SK-N-SH (cell line): ENCODE measurements at regions not wholly inside any gene's neighbourhood (a gene's known extent, or its start where the extent isn't known, plus 50 kb on each side); places are given as distances from the start of the nearest gene placed in this dataset.

Experiments
- CTCF ChIA-PET: fragments of 300-600, 350-600 bp; formaldehyde crosslinking; extraction: SDS; loops from one replicate; lab custom pipeline; 2021; lab: Yijun Ruan, JAX
- POLR2A ChIA-PET: fragments of 350-600 bp; sonication (Branson Sonifier 250); formaldehyde crosslinking; extraction: SDS; loops from one replicate; lab custom pipeline; 2020; ENCODE audit warnings: antibody characterized with exemption, inconsistent platforms; lab: Yijun Ruan, JAX
- DNase-seq: peaks from one replicate; pipeline ENCODE4 v3.0.0; 2012
- H2AFZ ChIP-seq: fragments of 200-600 bp; sonication (generic); 2 replicates; pipeline ENCODE4 v1.8.1; 2016; ENCODE audit warnings: antibody characterized with exemption, mild to moderate bottlenecking, low read depth
- H3F3A ChIP-seq: fragments of 200-600 bp; sonication (generic); replicated peaks from 2 replicates; pipeline ENCODE3; 2016; ENCODE audit warnings: antibody characterized with exemption, mild to moderate bottlenecking; ENCODE audit not compliant: insufficient read depth
- H3K27ac ChIP-seq, 2 experiments: fragments of 200-500 bp in 1 of 2; fragments of 200-600 bp in 1 of 2; sonication (Bioruptor generic) in 1 of 2; sonication (generic), shearing (Covaris generic) in 1 of 2; 2 replicates each; pipeline versions ENCODE4 v1.5.1 to v1.6.1; 2014 to 2016; ENCODE audit warnings: low read depth in 2 of 2, inconsistent platforms in 1 of 2, low read length in 1 of 2, mild to moderate bottlenecking in 1 of 2, mixed read lengths in 1 of 2
- H3K27me3 ChIP-seq: fragments of 200-600 bp; sonication (generic), shearing (Covaris generic); 2 replicates; pipeline ENCODE4 v1.6.1; 2016; ENCODE audit warnings: mixed run types; ENCODE audit not compliant: insufficient read depth
- H3K36me3 ChIP-seq, 2 experiments: fragments of 200-500 bp in 1 of 2; fragments of 200-600 bp in 1 of 2; sonication (Bioruptor generic) in 1 of 2; sonication (generic) in 1 of 2; replicated peaks in 1 of 2; 2 replicates each; pipeline versions ENCODE3 to v1.5.1; 2014 to 2016; ENCODE audit warnings: low read length in 1 of 2, mild to moderate bottlenecking in 1 of 2; ENCODE audit not compliant: insufficient read depth in 2 of 2, control insufficient read depth in 1 of 2
- H3K4me1 ChIP-seq, 2 experiments: fragments of 200-500 bp in 1 of 2; fragments of 200-600 bp in 1 of 2; sonication (Bioruptor generic) in 1 of 2; sonication (generic), shearing (Covaris generic) in 1 of 2; 2 replicates each; pipeline versions ENCODE4 v1.5.1 to v1.6.1; 2014 to 2016; ENCODE audit warnings: low read depth in 1 of 2, low read length in 1 of 2, mixed run types in 1 of 2; ENCODE audit not compliant: insufficient read depth in 2 of 2, control insufficient read depth in 1 of 2
- H3K4me2 ChIP-seq: fragments of 200-600 bp; sonication (generic), shearing (Covaris generic); 2 replicates; pipeline ENCODE4 v1.6.1; 2017; ENCODE audit warnings: mixed run types
- H3K4me3 ChIP-seq, 2 experiments: fragments of 200-500 bp in 1 of 2; fragments of 200-600 bp in 1 of 2; sonication (Bioruptor generic) in 1 of 2; sonication (generic), shearing (Covaris generic) in 1 of 2; 2 replicates each; pipeline versions ENCODE4 v1.5.1 to v1.8.1; 2014 to 2016; ENCODE audit warnings: low read depth in 2 of 2, inconsistent platforms in 1 of 2, low read length in 1 of 2, mild to moderate bottlenecking in 1 of 2, mixed read lengths in 1 of 2, moderate library complexity in 1 of 2
- H3K79me2 ChIP-seq: fragments of 200-600 bp; sonication (generic); 2 replicates; pipeline ENCODE4 v1.8.1; 2017; ENCODE audit warnings: mild to moderate bottlenecking; ENCODE audit not compliant: insufficient read depth
- H3K9ac ChIP-seq: fragments of 200-600 bp; sonication (generic); 2 replicates; pipeline ENCODE4 v1.6.1; 2017; ENCODE audit warnings: mixed run types
- H3K9me2 ChIP-seq: fragments of 200-600 bp; sonication (generic); 2 replicates; pipeline ENCODE4 v1.6.1; 2017; ENCODE audit warnings: mixed run types
- H3K9me3 ChIP-seq: fragments of 200-600 bp; sonication (generic); 2 replicates; pipeline ENCODE4 v1.6.1; 2017; ENCODE audit warnings: mixed run types, mild to moderate bottlenecking, moderate library complexity
- H4K20me1 ChIP-seq: fragments of 200-600 bp; sonication (generic); 2 replicates; pipeline ENCODE4 v1.6.1; 2017; ENCODE audit warnings: mild to moderate bottlenecking, mixed run types; ENCODE audit not compliant: insufficient read depth
- CHD2 ChIP-seq: fragments of 150-350 bp; IDR thresholded peaks from 2 replicates; pipeline ENCODE4 v1.6.1; 2018; ENCODE audit warnings: low read length; ENCODE audit not compliant: partially characterized antibody
- CTCF ChIP-seq: fragments of 200-600 bp; sonication (generic); IDR thresholded peaks from 2 replicates; pipeline ENCODE4 v1.6.1; 2017; ENCODE audit warnings: antibody characterized with exemption, mild to moderate bottlenecking, moderate library complexity
- ELF1 ChIP-seq: IDR thresholded peaks from 2 replicates; pipeline ENCODE4 v1.4.0; 2012
- FOSL2 ChIP-seq: IDR thresholded peaks from 2 replicates; pipeline ENCODE4 v1.4.0; 2012; ENCODE audit warnings: low read depth, mild to moderate bottlenecking, moderate library complexity, borderline replicate concordance
- FOXM1 ChIP-seq: IDR thresholded peaks from 2 replicates; pipeline ENCODE4 v1.4.0; 2012; ENCODE audit warnings: low read depth, mild to moderate bottlenecking
- GABPA ChIP-seq: IDR thresholded peaks from 2 replicates; pipeline ENCODE4 v1.4.0; 2012; ENCODE audit warnings: low read depth, mild to moderate bottlenecking
- JUND ChIP-seq: IDR thresholded peaks from 2 replicates; pipeline ENCODE4 v1.4.0; 2012
- MAX ChIP-seq: IDR thresholded peaks from 2 replicates; pipeline ENCODE4 v1.4.0; 2012; ENCODE audit warnings: low read depth
- MEF2A ChIP-seq: IDR thresholded peaks from 2 replicates; pipeline ENCODE4 v1.4.0; 2012; ENCODE audit warnings: low read depth, borderline replicate concordance
- NFIC ChIP-seq: IDR thresholded peaks from 2 replicates; pipeline ENCODE4 v1.4.0; 2012; ENCODE audit warnings: borderline replicate concordance
- RAD21 ChIP-seq: IDR thresholded peaks from 2 replicates; pipeline ENCODE4 v1.6.1; 2012; ENCODE audit warnings: mild to moderate bottlenecking, low read length
- SIN3A ChIP-seq: IDR thresholded peaks from 2 replicates; pipeline ENCODE4 v1.6.1; 2012; ENCODE audit warnings: low read depth, mild to moderate bottlenecking, low read length, moderate library complexity, borderline replicate concordance
- SMC3 ChIP-seq: IDR thresholded peaks from 2 replicates; pipeline ENCODE4 v1.6.1; 2012; ENCODE audit warnings: low read depth, low read length, improper control_type of control experiment
- TAF1 ChIP-seq: IDR thresholded peaks from 2 replicates; pipeline ENCODE4 v1.6.1; 2012; ENCODE audit warnings: low read depth, mild to moderate bottlenecking, low read length, moderate library complexity, borderline replicate concordance
- TCF12 ChIP-seq: IDR thresholded peaks from 2 replicates; pipeline ENCODE4 v1.4.0; 2012
- USF1 ChIP-seq: IDR thresholded peaks from 2 replicates; pipeline ENCODE4 v1.4.0; 2012; ENCODE audit warnings: low read depth, borderline replicate concordance
- WGBS: methylation state at CpG from one replicate; pipeline ENCODE4 v1.1.6; 2017; ENCODE audit warnings: low lambda C conversion rate; 5-methylcytosine and 5-hydroxymethylcytosine counted together

GRCh38 chr5:26339576-26339975 is 698.8 kb downstream of the CDH9 start:
- no peaks in the 10 kb centered on the region for H3K79me2 ChIP-seq
- no peak overlapping the region for H3K9ac ChIP-seq
- no peaks in the 10 kb centered on the region for H3K9me3 ChIP-seq
- H3K36me3 ChIP-seq = no peaks in the 10 kb centered on the region
- no peak overlapping the region for H3K27ac ChIP-seq
- no peak overlapping the region for H3K4me3 ChIP-seq
- no peaks in the 10 kb centered on the region for H4K20me1 ChIP-seq
- 0% methylated on average over 1 of the region's 1 CpG for WGBS
- no peaks in the 10 kb centered on the region for H3K9me2 ChIP-seq
- no peaks in the 10 kb centered on the region for H3F3A ChIP-seq
- no peaks in the 10 kb centered on the region for H3K4me1 ChIP-seq
- TF ChIP-seq JUND (no peak), MEF2A (no peak), USF1 (no peak), FOSL2 (no peak), SIN3A (no peak), RAD21 (no peak), CHD2 (no peak), TAF1 (no peak), ELF1 (no peak), TCF12 (no peak), FOXM1 (no peak), MAX (no peak), NFIC (no peak)
- TF ChIP-seq, all 33 proteins: peak for 0
- DNase-seq = no peak
- no peak overlapping the region for H3K4me2 ChIP-seq
- POLR2A ChIA-PET = no interaction called here
- CTCF ChIA-PET = no interaction called here
- no peak overlapping the region for H2AFZ ChIP-seq
- no peaks in the 10 kb centered on the region for H3K27me3 ChIP-seq

- no peaks in the 10 kb centered on the region for H3F3A ChIP-seq
- no peaks in the 10 kb centered on the region for H3K27me3 ChIP-seq
- H3K9me3 ChIP-seq = no peaks in the 10 kb centered on the region
- H3K36me3 ChIP-seq = no peaks in the 10 kb centered on the region
- H4K20me1 ChIP-seq = no peaks in the 10 kb centered on the region
- no peak overlapping the region; a peak in 1 of 4 replicates for H3K4me3 ChIP-seq
- TF ChIP-seq RAD21 (peak; percentile 52), SMC3 (peak; percentile 32; the same call in 1 of the 2 replicates), CTCF (peak; percentile 63), GABPA (no peak)
- ChIA-PET CTCF (interaction anchor here (0.5 to 1.8 kb wide), 5 partner anchors 9 to 1163 kb away, joined by 3 to 6 read pairs (median 3); no protein-coding TSS in a partner anchor), POLR2A (no interaction called here)
- no peaks in the 10 kb centered on the region for H3K9me2 ChIP-seq
- H3K9ac ChIP-seq = no peak overlapping the region
- H3K79me2 ChIP-seq = no peaks in the 10 kb centered on the region
- peak; percentile 14 for DNase-seq
- H3K4me1 ChIP-seq = no peaks in the 10 kb centered on the region
- H3K4me2 ChIP-seq = no peak overlapping the region
- no peak overlapping the region for H2AFZ ChIP-seq
- H3K27ac ChIP-seq = no peak overlapping the region
- WGBS = under 1% methylated on average over 4 of the region's 4 CpGs
Observed at GRCh38 chr5:26329562-26330189, 708.7 kb downstream of the CDH9 start.
